Activated CD8-positive, alpha-beta memory T cell treated with anti-CD3 and anti-CD28 coated beads for 48 hours (primary cell): ENCODE measurements at regions not wholly inside any gene's neighbourhood (a gene's known extent, or its start where the extent isn't known, plus 50 kb on each side); places are given as distances from the start of the nearest gene placed in this dataset.

ENCODE experiments used
- DNase-seq, 3 experiments: peaks; one replicate each; pipeline ENCODE4 v3.0.0-alpha.2; 2020; ENCODE audit warnings: low read depth in 2 of 3, low spot score in 2 of 3

DNA sequence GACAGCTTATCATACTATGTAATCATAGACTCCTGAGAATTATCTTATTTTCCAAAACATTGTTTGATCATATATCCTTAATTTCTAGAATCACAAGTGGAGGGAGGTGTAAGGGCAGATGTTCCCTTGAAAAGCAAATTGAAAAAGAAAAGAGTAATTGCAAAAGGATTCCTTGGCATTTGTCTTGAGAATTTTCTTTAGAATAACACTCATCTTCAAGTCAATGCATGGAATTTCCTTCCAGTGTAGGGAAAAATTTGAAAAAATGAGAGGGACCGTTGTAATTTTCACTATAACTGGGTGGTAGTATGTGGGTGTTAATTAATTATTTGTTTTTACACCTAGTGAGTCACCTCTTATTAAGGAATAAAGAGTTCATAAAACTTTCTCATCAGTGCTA lies 724.6 kb upstream of the ADAMTS5 start:
- DNase-seq: no peak

DNA sequence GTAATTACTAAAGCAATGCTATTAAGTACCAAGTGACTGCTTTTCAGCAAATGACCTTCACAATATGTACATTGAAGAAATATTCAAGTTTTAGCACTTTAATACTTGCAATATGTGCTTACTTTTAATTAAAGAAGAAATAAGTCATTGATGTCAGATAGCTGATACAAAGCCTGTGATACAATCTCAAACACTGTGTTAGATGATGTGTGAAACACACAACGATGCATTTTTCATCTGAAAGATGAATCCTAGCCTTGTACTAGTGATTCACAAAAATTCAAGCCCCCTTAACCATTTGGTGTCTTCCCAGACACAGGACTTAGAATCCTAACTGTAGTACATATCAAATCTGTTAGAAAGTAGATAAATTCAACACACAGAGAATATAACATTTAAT lies 724.1 kb upstream of the ADAMTS5 start:
- DNase-seq: no peak

DNA sequence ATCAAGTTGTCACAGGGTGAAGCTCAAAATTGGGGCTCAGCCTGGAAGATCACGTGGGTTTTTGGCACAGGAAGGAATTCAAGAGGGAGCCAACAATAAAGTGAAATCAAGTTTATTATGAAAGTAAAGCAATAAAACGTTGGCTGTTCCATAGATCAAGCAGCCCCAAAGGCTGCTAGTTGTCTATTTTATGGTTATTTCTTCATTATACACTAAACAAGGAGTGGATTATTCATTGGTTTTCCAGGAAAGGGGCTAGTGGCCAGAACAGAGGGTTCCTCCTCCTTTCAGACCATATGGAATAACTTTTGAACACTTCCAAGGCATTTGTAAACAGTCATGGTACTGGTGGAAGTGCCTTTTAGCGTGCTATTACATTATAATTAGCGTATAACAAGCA lies 723.5 kb upstream of the ADAMTS5 start:
- no peak for DNase-seq

DNA sequence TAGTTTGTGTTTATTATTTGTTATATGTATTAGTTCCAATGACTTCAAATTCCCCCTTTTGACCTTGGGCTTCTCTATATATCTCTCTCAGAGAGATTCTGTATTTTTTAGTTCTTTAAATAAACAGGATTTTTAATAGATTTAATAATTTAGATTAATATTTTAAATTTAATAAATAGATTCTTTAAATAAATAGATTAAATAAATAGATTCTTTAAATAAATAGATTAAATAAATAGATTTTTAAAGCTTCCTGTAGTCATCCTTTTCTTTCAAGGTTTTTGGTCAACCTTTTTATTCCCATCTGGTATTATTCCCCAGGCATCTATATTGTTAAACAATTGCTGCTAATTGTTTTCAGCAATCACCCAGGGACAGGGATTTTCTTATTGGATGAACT lies 721.9 kb upstream of the ADAMTS5 start:
- DNase-seq: no peak

DNA sequence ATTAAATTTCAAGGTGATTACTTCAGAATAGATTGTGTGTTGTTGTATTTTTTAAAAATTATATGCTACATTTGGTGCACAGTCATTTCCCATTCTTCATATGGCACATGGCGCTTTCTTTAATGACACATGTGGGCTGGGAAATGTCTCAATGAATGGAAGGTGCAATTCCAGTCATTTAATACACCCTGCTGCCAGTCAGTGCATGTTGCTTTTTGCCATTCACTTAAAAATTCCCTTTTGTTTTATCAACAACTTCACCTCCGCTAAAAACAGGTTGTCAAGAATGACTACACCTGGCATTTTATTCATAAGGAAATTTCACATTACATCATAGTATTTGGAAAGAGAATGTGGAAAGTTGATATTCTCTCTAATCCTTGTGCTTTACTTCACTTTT lies 716.4 kb upstream of the ADAMTS5 start:
- no peak for DNase-seq

DNA sequence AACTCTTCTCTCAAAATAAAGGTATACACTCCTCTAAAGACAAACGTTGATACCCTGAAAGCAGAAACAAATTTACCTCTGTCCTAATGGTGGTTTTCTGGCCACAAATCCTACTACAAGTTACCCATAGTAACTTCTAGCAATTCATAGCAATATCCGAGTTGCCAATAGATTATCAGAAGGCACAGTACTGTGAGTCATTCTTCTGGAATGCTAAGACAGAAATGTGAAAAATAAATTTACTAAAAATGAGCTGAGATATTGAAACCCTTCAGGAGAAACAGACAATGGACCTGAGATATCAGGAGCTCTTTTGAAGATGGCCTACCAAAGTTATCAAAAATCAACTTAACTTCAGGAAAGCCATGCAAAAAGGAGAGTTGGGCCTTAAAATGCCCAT lies 715.0 kb upstream of the ADAMTS5 start:
- no peak for DNase-seq

DNA sequence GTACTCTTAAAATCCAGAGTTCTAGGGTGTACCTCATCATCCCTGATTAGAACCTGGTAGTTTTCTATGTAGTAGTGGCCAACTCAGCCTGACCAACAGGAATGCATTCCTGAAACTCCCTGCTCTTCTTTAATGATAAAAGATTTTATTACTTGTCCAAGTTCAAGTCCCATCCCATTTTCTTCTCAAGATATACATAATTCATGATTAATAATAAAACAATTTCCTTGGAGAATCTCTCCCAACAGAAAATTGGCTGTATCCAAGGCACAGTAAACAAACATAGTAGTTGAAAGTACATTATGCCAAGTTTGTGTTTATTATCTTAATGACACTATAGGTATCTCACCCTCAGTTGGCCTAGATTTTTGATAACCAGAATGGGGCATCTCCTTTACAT lies 714.1 kb upstream of the ADAMTS5 start:
- no peak for DNase-seq

DNA sequence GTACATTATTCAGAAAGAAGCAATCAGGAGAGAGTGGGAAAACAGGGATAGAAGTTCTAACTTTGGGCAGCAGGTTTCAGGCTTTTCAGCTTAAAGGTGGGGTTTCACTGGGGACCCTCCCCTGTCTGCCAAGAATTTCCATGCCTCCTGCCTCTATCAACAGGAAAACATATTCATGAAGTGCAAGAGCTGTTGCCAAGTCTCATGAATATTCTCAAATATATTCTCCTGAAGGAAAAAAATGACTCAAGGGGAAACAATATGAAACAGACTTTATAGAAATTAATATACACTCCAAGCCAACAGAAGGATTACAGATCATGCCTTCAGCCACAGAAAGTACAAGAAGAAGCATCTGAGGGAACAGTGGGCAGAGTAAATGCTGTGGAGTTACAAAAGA lies 713.3 kb upstream of the ADAMTS5 start:
- DNase-seq: no peak

DNA sequence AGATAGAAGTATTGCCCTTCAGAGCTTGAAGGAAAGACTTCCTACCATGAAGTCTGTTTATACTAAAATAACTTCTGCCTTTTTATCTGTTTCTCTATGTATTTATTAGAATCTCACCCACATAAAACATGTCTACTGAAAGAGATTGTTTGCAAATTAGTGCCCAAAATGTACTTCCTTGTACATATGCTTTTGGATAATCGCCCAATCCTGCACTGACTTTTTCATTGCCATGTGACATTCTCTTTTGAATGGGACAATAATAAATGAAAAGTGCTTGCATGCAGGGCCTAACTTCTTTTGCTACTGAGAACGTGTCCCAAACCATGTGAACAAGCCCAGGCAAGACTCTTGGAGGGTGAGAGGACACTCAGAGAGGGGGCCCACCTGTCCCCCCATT lies 711.6 kb upstream of the ADAMTS5 start:
- no peak for DNase-seq

DNA sequence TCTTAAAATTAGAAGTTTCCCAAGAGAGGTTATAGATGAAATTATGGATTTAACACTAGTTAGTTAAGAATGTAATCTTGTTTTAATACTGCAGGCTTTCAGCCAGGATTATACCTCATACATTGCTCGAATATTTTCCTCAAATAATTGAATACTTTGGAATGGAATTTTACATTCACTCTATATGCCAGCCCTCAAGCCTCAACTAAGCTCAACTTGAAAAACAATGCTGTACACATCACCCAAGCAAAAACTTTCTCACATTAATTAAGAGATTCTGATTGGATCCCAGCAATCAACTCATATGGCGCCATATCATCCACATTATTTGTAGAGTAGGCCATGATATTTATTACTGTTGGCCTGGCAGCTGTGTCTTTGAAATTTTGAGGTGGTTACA lies 710.7 kb upstream of the ADAMTS5 start:
- no peak for DNase-seq

DNA sequence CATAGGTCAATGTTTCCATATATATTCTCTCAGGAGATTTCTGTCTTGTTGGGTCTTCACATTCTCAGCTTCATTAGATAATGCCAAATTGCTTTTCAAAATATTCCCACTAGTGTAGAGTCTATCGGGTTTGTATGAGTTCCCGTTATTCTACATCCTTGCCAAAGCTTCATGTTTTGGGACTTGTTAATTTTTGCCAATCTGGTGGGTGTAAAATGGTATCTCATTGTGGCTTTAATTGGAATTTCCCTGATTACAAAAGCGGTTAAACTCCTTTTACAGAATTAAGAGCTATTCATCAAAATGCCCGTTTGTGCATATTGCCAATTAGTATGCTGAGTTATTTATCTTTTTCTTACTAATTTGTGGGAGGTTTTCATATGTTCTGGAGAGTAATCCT lies 708.4 kb upstream of the ADAMTS5 start:
- no peak for DNase-seq

DNA sequence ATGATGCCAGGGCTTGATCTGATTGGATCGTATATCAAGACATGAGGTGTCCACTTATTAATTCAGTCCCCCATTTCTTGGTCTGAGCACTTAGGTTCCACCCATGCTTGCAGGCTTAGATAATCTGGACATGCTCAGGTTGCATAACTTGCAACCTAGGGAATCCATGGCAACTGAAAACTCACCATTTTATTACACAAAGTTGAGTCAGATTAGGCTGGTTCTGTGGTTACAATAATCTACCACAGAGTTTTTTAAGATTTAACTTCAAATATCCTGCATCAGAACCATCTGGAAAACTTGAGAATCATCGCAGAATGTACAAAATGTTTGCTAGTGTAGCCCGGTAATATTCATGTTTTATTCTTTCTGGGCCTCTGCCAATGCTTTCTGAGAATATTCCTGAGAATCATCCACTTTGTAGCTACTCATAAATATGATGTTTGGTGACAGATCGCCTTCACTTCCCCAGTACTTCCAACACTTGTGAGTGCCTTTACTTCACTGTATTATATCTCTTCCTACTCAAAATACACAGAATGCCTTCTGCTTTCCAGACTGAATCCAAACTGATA lies 707.2 kb upstream of the ADAMTS5 start:
- no peak for DNase-seq

DNA sequence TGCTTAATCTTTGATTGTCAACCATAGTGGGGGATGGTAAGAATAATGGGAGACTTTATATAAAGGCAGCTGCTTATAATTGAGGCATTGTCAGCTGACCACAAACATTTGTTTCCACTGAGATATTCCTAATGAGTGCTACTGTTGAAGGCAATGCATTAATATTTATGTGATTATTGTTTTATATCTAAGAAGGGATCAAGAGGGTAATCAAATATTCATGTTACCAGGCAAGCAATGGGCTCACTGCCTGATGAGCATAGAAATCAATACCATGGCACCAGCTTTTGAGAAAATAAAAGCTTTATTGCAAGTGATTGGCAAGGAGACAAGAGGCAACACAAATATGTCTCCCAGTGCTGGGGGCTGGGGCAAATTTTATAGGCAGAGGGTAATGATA lies 706.7 kb upstream of the ADAMTS5 start:
- no peak for DNase-seq

DNA sequence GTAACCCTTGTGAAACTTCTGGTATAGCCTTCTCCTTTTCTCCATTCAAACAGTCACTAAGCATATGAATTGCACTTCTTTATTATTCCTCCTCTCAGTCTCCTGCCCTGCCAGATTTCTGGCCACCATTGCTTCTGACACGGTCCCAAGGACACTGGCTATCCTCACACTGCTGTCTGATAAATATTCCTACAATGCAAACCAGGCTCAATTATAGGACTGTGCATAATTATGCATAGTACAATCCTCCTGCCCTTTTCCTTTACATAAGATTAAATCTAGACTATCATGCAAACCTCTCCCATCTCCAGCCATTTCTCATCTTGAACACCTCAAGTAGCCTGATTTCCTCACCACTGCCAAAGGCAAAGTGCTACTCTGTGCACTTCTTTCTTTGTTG lies 704.3 kb upstream of the ADAMTS5 start:
- no peak for DNase-seq

DNA sequence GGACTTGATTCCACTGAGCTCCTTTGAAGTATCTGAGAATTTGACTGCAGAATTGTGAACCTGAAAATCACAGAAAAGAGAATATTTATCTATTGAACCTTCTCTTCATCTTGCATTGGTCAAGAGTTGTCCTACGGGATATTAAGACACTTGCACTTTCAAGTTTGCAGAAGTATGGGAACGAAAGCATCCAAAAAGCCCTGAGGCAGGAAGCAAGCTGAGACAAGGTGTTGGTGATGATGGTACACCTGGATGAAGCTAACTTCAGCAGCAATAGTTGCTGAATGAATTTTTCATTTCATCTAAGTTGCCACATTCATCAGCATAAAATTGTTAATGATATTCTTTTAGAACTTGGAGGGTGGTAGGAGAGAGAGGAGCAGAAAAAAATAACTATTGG lies 686.6 kb upstream of the ADAMTS5 start:
- no peak for DNase-seq

DNA sequence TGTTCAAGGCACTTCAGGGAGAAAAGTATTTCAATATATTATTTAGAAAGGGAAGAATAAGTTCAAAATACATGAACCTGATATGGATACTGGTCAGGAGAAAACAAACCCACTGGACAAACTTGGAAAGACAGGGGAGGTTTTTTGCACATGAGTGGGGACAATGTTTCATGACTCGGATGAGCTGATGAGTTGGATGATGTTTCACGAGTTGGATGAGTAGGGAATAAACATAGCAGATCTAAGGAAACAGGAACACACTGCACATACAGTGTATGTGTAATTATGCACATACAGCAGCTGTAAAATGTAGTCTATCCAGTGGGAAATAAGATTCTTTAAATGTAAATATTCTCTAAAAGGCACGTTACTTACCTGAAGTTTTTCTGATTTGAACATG lies 682.9 kb upstream of the ADAMTS5 start:
- no peak for DNase-seq

DNA sequence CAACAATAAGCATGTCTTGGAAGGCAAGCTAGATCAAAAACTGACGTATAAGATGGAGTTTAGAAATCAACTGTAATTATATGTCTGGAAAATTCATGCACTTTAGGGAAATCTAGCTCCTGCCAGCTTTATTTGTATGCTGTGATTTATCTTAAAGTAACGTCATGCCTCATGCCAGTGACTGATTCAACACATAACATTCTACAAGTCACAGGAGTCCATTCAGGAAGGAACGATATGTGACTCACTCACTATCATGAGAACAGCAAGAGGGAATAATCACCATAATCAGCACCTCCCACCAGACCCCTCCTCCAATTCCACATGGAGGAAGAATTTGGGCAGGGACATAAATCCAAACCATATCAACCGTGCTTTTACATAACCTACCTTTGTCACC lies 682.4 kb upstream of the ADAMTS5 start:
- DNase-seq: no peak

DNA sequence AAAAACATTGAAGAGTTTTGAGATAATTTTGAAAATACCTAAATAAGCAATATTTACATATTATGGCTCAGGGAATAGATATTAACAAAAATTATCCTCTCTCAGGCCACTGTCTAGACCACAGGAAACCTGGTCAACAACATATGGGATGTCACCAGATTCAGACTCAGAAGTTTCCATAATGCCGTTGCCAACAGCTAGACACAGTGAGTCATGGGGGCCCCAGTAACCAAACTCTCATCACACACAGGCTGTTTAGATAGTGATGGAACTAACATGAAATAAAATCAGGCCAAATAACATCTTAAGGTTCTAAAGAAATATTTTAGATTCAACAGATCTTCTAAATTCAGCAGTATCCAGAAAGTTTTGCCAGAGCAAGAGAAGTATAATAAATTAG lies 681.7 kb upstream of the ADAMTS5 start:
- no peak for DNase-seq

DNA sequence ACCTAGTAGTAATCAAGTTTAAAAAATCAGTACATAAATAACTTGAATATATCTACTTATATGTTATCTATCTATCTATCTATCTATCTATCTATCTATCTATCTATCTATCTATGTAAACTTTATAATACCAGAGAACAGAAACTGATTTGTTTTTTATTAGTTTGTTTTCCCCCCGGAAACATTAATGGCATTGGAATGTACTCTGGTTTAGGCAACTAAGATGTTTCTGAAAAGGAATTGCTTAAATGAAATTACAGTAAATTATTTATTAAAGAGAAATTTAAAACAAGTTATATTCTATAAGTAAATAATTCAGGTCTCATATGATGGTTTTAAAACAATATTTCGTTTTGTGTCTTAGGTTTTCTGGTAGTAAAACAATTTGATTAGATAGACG lies 681.0 kb upstream of the ADAMTS5 start:
- DNase-seq: no peak

DNA sequence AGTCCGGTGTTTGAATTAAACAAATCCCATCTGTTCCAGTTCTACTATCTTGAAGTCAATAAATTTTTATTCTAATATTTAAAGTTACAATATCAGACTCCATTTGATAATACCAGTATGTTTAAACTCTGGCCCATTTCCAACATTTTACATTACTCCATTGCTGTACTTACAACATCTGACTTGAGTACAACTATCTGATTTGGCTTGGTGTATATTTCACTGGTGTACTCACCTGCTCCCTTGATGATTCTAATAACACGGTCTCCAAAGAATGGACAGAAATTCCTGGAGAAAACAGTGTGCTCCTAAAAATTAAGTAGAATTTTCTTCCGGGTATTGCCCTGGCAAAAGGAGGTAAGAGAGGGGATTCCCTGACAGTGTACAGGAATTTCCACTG lies 680.5 kb upstream of the ADAMTS5 start:
- DNase-seq: no peak

DNA sequence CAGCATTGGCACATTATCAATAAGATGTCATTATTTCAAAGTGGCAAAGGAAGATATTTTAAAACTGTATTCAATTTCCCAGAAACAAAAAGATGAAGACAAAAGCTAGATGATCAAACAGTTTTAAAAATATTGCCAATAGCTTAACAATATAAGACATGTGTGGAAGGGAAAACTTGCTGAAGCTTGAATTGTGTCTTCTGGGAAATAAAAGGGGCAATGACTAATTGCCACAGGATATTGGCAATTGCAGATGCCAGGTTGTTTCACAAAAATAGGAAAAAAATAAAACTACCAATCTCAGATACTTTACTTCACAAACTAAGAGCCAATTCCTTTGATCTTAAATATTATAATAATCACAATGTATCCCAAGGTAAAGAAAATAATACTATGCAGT lies 679.8 kb upstream of the ADAMTS5 start:
- DNase-seq: no peak

DNA sequence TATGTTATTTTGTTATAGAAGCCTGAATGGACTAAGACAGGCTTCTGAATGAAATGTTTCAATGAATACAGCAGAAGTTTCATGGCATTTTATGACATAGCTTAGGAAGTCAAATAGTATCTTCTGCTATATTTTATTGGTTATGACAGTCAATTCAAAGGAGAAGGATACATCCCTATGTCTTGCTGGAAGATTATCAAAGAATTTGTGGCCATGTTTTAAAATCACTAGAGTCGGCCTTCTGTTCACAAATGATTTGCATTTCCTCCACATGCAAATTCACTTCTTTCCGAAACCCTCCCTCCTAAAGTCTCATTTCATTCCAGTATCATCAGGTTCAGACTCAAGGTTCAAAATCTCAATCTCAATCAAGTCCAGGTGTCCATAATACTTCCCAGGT lies 679.2 kb upstream of the ADAMTS5 start:
- no peak for DNase-seq

DNA sequence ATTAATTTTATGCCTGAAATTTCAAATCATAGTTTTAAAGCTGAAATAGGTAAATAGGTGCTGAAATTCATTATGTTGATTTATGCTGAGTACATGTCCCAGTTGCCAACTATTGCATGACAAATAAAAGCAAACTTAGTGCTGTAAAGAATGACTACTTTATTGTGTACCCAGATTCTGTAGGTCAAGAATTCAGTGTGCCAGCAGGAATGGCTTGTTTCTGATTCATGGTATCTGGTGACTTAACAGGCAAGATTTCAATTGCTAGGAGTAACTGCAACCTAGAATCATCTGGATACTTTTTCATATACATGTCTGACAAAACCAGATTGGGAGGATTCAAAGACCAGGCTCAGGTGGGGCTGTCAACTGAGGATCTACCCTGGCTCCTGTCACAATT lies 678.4 kb upstream of the ADAMTS5 start:
- no peak for DNase-seq

DNA sequence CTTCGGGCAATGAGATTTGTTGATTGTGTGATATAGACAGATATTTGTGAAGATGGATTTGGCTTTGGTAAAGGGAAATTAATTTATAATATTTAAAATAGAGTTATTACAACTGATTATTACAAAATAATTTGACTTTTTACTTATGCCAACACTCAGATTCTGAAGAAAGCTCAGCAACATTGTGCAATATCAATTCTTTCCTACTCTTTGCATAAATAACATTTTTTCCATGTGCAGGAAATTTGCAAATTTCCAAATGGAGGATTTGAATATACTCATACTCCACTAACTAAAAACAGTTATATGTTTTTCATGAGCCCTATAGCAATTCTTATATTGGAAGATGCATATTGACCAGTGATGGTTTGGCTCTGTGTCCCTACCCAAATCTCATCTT lies 676.4 kb upstream of the ADAMTS5 start:
- no peak for DNase-seq
